ENCODE measurements at regions not wholly inside any gene's neighbourhood (a gene's known extent, or its start where the extent isn't known, plus 50 kb on each side); places are given as distances from the start of the nearest gene placed in this dataset.

DNA sequence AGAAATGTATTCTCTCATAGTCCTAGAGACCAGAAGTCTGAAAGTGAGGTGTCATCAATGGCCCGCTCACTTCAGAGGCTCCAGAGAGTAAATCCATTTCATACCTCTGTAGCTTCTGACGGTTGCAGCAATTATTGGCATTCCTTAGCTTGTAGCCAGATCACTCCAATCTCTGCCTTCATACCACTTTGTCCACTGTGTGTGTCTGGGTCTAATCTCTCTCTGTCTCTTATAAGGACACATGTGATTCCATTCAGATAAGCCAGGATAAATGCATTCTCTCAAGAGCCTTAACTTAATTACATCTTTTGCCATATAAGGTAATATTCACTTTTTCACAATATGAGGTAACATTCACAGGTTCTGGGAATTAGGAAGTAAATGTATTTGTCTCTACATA is 365.7 kb downstream of the GXYLT1 start:
- CTCF ChIA-PET: interaction anchor here (0.7 kb wide), 1 partner anchor 14 kb away, joined by 3 read pairs; no protein-coding TSS in a partner anchor
- Histone ChIP-seq H3K4me3 (ENCODE audit: low read depth, low read length) (no peak overlapping the region), H3K27ac (ENCODE audit: extremely low read depth, low read depth, low read length) (no peak overlapping the region), H3K4me1 (ENCODE audit: control insufficient read depth, insufficient read depth, low read length) (no peaks in the 10 kb centered on the region), H3K9me3 (ENCODE audit: control insufficient read depth, insufficient read depth, low read depth, low read length) (no peaks in the 10 kb centered on the region), H3K36me3 (ENCODE audit: control insufficient read depth in 2 of 2, insufficient read depth in 1 of 2, low read length in 2 of 2) (no peaks in the 10 kb centered on the region)
- POLR2A ChIA-PET: no interaction called here
- no peak for TF ChIP-seq KLF16 (tag by site-specific recombination; IDR thresholded peaks at IDR 0.05)
- no peak for TF ChIP-seq ZNF341 (tag by site-specific recombination; IDR thresholded peaks at IDR 0.05; ENCODE audit: low read depth)
- no peak for TF ChIP-seq ZNF785 (tag by site-specific recombination; IDR thresholded peaks at IDR 0.05)
- no peak for TF ChIP-seq KLF10 (tag by site-specific recombination; IDR thresholded peaks at IDR 0.05)
- no peak for TF ChIP-seq ZSCAN23 (tag by site-specific recombination; IDR thresholded peaks at IDR 0.05)
- no peak for TF ChIP-seq SP2 (tag by site-specific recombination; IDR thresholded peaks at IDR 0.05)
- TF ChIP-seq ZNF544 (tag by site-specific recombination; IDR thresholded peaks at IDR 0.05): no peak
- no peak for TF ChIP-seq ZNF664 (tag by site-specific recombination; IDR thresholded peaks at IDR 0.05)

DNA sequence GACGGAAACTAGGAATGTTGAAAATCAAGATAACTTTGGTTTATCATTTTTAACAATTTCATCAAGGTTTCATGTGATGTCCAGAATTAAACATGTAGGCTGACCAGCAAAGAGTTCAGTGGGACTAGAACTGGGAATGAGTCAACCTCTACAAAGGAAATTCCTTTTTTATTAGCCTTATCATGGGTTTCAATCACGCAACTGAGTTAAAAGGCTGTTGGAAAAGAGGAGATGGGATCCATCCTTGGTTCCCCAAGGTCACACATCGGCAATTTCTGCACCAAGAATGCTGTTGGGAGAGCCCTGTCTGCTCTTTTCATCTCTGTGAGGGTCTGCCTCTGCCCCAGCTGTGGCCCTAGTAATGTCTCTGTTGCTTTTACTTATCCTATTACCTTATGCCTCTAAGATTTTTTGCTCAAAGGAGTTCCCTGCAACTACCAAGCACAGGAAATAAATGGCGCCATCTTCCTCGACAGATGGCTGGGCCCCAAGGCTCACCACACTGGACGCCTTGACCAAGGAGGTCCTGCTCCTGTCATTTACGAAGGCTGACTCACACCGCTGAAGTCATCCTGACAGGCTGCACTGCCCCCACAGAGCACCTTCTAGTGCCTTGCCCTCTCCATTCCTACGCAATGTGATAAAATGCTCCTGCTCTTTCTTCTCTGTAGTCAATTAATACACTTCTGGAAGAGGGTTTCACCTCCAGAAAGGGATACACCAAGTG is 367.4 kb downstream of the GXYLT1 start:
- Histone ChIP-seq H3K27ac (ENCODE audit: extremely low read depth, low read depth, low read length) (no peak overlapping the region), H3K4me3 (ENCODE audit: low read depth, low read length) (no peak overlapping the region), H3K9me3 (ENCODE audit: control insufficient read depth, insufficient read depth, low read depth, low read length) (no peaks in the 10 kb centered on the region), H3K4me1 (ENCODE audit: control insufficient read depth, insufficient read depth, low read length) (no peaks in the 10 kb centered on the region), H3K36me3 (ENCODE audit: control insufficient read depth in 2 of 2, insufficient read depth in 1 of 2, low read length in 2 of 2) (no peaks in the 10 kb centered on the region)
- TF ChIP-seq ZNF239 (tag by site-specific recombination; IDR thresholded peaks at IDR 0.05) (no peak), ZNF768 (tag by site-specific recombination; IDR thresholded peaks at IDR 0.05) (no peak), SALL2 (tag by site-specific recombination; IDR thresholded peaks at IDR 0.05; ENCODE audit: borderline replicate concordance) (no peak), ZSCAN30 (tag by site-specific recombination; IDR thresholded peaks at IDR 0.05) (no peak), ZNF302 (tag by site-specific recombination; IDR thresholded peaks at IDR 0.05; ENCODE audit: low read depth) (no peak), ZNF157 (tag by site-specific recombination; IDR thresholded peaks at IDR 0.05) (no peak), OSR2 (tag by site-specific recombination; IDR thresholded peaks at IDR 0.05) (no peak), ZNF24 (tag by site-specific recombination; IDR thresholded peaks at IDR 0.05) (no peak), ZNF394 (tag by site-specific recombination; IDR thresholded peaks at IDR 0.05; ENCODE audit: borderline replicate concordance) (no peak), ZXDB (tag by site-specific recombination; IDR thresholded peaks at IDR 0.05) (no peak)
- TF ChIP-seq, protein P1, sequence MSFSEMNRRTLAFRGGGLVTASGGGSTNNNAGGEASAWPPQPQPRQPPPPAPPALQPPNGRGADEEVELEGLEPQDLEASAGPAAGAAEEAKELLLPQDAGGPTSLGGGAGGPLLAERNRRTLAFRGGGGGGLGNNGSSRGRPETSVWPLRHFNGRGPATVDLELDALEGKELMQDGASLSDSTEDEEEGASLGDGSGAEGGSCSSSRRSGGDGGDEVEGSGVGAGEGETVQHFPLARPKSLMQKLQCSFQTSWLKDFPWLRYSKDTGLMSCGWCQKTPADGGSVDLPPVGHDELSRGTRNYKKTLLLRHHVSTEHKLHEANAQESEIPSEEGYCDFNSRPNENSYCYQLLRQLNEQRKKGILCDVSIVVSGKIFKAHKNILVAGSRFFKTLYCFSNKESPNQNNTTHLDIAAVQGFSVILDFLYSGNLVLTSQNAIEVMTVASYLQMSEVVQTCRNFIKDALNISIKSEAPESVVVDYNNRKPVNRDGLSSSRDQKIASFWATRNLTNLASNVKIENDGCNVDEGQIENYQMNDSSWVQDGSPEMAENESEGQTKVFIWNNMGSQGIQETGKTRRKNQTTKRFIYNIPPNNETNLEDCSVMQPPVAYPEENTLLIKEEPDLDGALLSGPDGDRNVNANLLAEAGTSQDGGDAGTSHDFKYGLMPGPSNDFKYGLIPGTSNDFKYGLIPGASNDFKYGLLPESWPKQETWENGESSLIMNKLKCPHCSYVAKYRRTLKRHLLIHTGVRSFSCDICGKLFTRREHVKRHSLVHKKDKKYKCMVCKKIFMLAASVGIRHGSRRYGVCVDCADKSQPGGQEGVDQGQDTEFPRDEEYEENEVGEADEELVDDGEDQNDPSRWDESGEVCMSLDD (tag by site-specific recombination; IDR thresholded peaks at IDR 0.05): no peak
- TF ChIP-seq, protein P2, sequence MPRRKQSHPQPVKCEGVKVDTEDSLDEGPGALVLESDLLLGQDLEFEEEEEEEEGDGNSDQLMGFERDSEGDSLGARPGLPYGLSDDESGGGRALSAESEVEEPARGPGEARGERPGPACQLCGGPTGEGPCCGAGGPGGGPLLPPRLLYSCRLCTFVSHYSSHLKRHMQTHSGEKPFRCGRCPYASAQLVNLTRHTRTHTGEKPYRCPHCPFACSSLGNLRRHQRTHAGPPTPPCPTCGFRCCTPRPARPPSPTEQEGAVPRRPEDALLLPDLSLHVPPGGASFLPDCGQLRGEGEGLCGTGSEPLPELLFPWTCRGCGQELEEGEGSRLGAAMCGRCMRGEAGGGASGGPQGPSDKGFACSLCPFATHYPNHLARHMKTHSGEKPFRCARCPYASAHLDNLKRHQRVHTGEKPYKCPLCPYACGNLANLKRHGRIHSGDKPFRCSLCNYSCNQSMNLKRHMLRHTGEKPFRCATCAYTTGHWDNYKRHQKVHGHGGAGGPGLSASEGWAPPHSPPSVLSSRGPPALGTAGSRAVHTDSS (tag by site-specific recombination; IDR thresholded peaks at IDR 0.05): no peak
- TF ChIP-seq, protein P3, sequence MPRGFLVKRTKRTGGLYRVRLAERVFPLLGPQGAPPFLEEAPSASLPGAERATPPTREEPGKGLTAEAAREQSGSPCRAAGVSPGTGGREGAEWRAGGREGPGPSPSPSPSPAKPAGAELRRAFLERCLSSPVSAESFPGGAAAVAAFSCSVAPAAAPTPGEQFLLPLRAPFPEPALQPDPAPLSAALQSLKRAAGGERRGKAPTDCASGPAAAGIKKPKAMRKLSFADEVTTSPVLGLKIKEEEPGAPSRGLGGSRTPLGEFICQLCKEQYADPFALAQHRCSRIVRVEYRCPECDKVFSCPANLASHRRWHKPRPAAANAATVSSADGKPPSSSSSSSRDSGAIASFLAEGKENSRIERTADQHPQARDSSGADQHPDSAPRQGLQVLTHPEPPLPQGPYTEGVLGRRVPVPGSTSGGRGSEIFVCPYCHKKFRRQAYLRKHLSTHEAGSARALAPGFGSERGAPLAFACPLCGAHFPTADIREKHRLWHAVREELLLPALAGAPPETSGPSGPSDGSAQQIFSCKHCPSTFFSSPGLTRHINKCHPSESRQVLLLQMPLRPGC (tag by site-specific recombination; IDR thresholded peaks at IDR 0.05): no peak
- TF ChIP-seq, protein P4, sequence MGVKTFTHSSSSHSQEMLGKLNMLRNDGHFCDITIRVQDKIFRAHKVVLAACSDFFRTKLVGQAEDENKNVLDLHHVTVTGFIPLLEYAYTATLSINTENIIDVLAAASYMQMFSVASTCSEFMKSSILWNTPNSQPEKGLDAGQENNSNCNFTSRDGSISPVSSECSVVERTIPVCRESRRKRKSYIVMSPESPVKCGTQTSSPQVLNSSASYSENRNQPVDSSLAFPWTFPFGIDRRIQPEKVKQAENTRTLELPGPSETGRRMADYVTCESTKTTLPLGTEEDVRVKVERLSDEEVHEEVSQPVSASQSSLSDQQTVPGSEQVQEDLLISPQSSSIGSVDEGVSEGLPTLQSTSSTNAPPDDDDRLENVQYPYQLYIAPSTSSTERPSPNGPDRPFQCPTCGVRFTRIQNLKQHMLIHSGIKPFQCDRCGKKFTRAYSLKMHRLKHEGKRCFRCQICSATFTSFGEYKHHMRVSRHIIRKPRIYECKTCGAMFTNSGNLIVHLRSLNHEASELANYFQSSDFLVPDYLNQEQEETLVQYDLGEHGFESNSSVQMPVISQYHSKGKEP (tag by site-specific recombination; IDR thresholded peaks at IDR 0.05): no peak
- TF ChIP-seq, protein P5, sequence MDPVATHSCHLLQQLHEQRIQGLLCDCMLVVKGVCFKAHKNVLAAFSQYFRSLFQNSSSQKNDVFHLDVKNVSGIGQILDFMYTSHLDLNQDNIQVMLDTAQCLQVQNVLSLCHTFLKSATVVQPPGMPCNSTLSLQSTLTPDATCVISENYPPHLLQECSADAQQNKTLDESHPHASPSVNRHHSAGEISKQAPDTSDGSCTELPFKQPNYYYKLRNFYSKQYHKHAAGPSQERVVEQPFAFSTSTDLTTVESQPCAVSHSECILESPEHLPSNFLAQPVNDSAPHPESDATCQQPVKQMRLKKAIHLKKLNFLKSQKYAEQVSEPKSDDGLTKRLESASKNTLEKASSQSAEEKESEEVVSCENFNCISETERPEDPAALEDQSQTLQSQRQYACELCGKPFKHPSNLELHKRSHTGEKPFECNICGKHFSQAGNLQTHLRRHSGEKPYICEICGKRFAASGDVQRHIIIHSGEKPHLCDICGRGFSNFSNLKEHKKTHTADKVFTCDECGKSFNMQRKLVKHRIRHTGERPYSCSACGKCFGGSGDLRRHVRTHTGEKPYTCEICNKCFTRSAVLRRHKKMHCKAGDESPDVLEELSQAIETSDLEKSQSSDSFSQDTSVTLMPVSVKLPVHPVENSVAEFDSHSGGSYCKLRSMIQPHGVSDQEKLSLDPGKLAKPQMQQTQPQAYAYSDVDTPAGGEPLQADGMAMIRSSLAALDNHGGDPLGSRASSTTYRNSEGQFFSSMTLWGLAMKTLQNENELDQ (tag by site-specific recombination; IDR thresholded peaks at IDR 0.05; ENCODE audit: low read depth): no peak
- ChIA-PET CTCF (no interaction called here), POLR2A (no interaction called here)

Data from HEK293 (cell line).